ENCODE measurements at regions not wholly inside any gene's neighbourhood (a gene's known extent, or its start where the extent isn't known, plus 50 kb on each side); places are given as distances from the start of the nearest gene placed in this dataset.

- H3K27me3 ChIP-seq (ENCODE audit: insufficient read depth, poor library complexity, severe bottlenecking), result no peaks in the 10 kb centered on the region
- H3K4me3 ChIP-seq (replicated peaks; ENCODE audit: insufficient read depth, low read length), result no peak overlapping the region
- peak in 1 of 2 experiments; percentile 21 for DNase-seq (ENCODE audit: low read depth in 1 of 2, low spot score in 1 of 2)
- TF ChIP-seq SPI1 (IDR thresholded peaks at IDR 0.05; ENCODE audit: borderline replicate concordance, low read depth) (peak; percentile 54; the same call in 1 of the 2 replicates), REST (IDR thresholded peaks at IDR 0.05; ENCODE audit: insufficient replicate concordance, low read depth) (no peak)
- no peak overlapping the region for H3K27ac ChIP-seq (replicated peaks)
These were observed 2051.3 kb upstream of the CDH9 start for GRCh38 chr5:29089591-29090130.

GRCh38 chr5:29085142-29085541, 2046.8 kb upstream of the CDH9 start:
- Histone ChIP-seq H3K27ac (replicated peaks) (no peak overlapping the region), H3K4me3 (replicated peaks; ENCODE audit: insufficient read depth, low read length) (no peak overlapping the region), H3K27me3 (ENCODE audit: insufficient read depth, poor library complexity, severe bottlenecking) (no peaks in the 10 kb centered on the region)
- TF ChIP-seq, protein P1, sequence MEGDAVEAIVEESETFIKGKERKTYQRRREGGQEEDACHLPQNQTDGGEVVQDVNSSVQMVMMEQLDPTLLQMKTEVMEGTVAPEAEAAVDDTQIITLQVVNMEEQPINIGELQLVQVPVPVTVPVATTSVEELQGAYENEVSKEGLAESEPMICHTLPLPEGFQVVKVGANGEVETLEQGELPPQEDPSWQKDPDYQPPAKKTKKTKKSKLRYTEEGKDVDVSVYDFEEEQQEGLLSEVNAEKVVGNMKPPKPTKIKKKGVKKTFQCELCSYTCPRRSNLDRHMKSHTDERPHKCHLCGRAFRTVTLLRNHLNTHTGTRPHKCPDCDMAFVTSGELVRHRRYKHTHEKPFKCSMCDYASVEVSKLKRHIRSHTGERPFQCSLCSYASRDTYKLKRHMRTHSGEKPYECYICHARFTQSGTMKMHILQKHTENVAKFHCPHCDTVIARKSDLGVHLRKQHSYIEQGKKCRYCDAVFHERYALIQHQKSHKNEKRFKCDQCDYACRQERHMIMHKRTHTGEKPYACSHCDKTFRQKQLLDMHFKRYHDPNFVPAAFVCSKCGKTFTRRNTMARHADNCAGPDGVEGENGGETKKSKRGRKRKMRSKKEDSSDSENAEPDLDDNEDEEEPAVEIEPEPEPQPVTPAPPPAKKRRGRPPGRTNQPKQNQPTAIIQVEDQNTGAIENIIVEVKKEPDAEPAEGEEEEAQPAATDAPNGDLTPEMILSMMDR (IDR thresholded peaks at IDR 0.05; ENCODE audit: insufficient read depth, low read length), result no peak
- TF ChIP-seq GABPA (IDR thresholded peaks at IDR 0.05; ENCODE audit: low read depth), result no peak
- TF ChIP-seq SPI1 (IDR thresholded peaks at IDR 0.05; ENCODE audit: borderline replicate concordance, low read depth), result no peak
- no peak for TF ChIP-seq REST (IDR thresholded peaks at IDR 0.05; ENCODE audit: insufficient replicate concordance, low read depth)
- TF ChIP-seq POLR2AphosphoS5 (IDR thresholded peaks at IDR 0.05; ENCODE audit: low read depth), result no peak
- no peak for DNase-seq (ENCODE audit: low read depth in 1 of 2, low spot score in 1 of 2)

DNA sequence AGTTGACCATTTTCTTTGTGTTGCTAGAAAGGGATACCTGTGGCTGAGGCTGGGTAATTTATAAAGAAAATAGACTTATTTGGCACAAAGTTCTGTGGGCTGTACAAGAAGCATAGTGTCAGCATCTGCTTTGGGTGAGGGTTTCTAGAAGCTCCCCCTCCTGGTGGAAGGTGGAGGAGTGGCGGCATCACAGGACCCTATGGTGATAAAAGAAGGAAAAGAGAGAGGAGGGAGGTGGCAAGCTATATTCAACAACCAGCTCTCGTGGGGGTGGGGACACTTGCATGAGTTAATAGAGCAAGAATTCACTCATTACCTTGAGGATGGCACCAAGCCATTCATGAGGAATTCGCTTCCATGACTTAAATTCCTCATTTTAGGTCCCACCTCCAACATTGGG, 2041.4 kb upstream of the CDH9 start:
- H3K27ac ChIP-seq (replicated peaks), result no peak overlapping the region
- H3K27me3 ChIP-seq (ENCODE audit: insufficient read depth, poor library complexity, severe bottlenecking), result no peaks in the 10 kb centered on the region
- DNase-seq (ENCODE audit: low read depth in 1 of 2, low spot score in 1 of 2), result no peak
- no peak overlapping the region for H3K4me3 ChIP-seq (replicated peaks; ENCODE audit: insufficient read depth, low read length)
- TF ChIP-seq, protein P1 (IDR thresholded peaks at IDR 0.05; ENCODE audit: insufficient read depth, low read length), result no peak
- TF ChIP-seq SPI1 (IDR thresholded peaks at IDR 0.05; ENCODE audit: borderline replicate concordance, low read depth), result no peak
- TF ChIP-seq GABPA (IDR thresholded peaks at IDR 0.05; ENCODE audit: low read depth), result no peak
- TF ChIP-seq REST (IDR thresholded peaks at IDR 0.05; ENCODE audit: insufficient replicate concordance, low read depth), result no peak
- no peak for TF ChIP-seq POLR2AphosphoS5 (IDR thresholded peaks at IDR 0.05; ENCODE audit: low read depth)

All from HL-60 (cell line).